Uterus (tissue), 3 donors: ENCODE measurements at regions not wholly inside any gene's neighbourhood (a gene's known extent, or its start where the extent isn't known, plus 50 kb on each side); places are given as distances from the start of the nearest gene placed in this dataset.

Experiments
- DNase-seq, 2 donors: peaks; one replicate each; pipeline ENCODE4 v3.0.0-alpha.2; 2019 to 2020
- H3K27ac ChIP-seq, 2 donors: fragments of 200-600 bp; sonication (generic); 1 replicate in 1 of 2; 2 replicates in 1 of 2; pipeline ENCODE4 v1.5.1; 2016 to 2018
- H3K27me3 ChIP-seq, 2 donors: fragments of 200-600 bp; sonication (generic); one replicate each; pipeline ENCODE4 v1.5.1; 2018 to 2019; ENCODE audit warnings: control low read depth in 1 of 2
- H3K36me3 ChIP-seq, 2 donors: fragments of 200-600 bp; sonication (generic); one replicate each; pipeline ENCODE4 v1.5.1; 2019; ENCODE audit warnings: control low read depth in 1 of 2
- H3K4me1 ChIP-seq, 2 donors: fragments of 200-600 bp; sonication (generic); one replicate each; pipeline ENCODE4 v1.5.1; 2018 to 2019; ENCODE audit warnings: control low read depth in 1 of 2
- H3K4me3 ChIP-seq, 2 donors: fragments of 200-600 bp; sonication (generic); 1 replicate in 1 of 2; 2 replicates in 1 of 2; pipeline ENCODE4 v1.5.1; 2018 to 2019; ENCODE audit warnings: mild to moderate bottlenecking in 1 of 2
- H3K9me3 ChIP-seq, 2 donors: fragments of 200-600 bp; sonication (generic); one replicate each; pipeline ENCODE4 v1.5.1; 2019; ENCODE audit warnings: control low read depth in 1 of 2
- POLR2A ChIP-seq, 2 donors: fragments of 450-650 bp; IDR thresholded peaks; one replicate each; pipeline ENCODE4 v1.6.1; 2016; ENCODE audit warnings: antibody characterized with exemption in 2 of 2, mild to moderate bottlenecking in 1 of 2, moderate library complexity in 1 of 2
- intact Hi-C: fragments of 100-400 bp; cut with DNase I; formaldehyde crosslinking; loops from one replicate; pipeline ENCODE4 v1.15.1; 2023; ENCODE audit warnings: low total_unique reads
- TF ChIP-seq, protein P1 (sequence below), 4 experiments: fragments of 200-600 bp in 2 of 4; fragments of 450-650 bp in 2 of 4; sonication (generic) in 2 of 4; IDR thresholded peaks; one replicate each; pipeline ENCODE4 v1.5.1; 2016 to 2019; ENCODE audit warnings: antibody characterized with exemption in 4 of 4, mild to moderate bottlenecking in 2 of 4, moderate library complexity in 1 of 4
- donor health status: DM: yes; HTN: yes; CAD: no.

GRCh38 chr4:15294202-15294601, 133.6 kb upstream of the C1QTNF7 start:
- H3K36me3 ChIP-seq, result no peaks in the 10 kb centered on the region
- TF ChIP-seq, protein P1, sequence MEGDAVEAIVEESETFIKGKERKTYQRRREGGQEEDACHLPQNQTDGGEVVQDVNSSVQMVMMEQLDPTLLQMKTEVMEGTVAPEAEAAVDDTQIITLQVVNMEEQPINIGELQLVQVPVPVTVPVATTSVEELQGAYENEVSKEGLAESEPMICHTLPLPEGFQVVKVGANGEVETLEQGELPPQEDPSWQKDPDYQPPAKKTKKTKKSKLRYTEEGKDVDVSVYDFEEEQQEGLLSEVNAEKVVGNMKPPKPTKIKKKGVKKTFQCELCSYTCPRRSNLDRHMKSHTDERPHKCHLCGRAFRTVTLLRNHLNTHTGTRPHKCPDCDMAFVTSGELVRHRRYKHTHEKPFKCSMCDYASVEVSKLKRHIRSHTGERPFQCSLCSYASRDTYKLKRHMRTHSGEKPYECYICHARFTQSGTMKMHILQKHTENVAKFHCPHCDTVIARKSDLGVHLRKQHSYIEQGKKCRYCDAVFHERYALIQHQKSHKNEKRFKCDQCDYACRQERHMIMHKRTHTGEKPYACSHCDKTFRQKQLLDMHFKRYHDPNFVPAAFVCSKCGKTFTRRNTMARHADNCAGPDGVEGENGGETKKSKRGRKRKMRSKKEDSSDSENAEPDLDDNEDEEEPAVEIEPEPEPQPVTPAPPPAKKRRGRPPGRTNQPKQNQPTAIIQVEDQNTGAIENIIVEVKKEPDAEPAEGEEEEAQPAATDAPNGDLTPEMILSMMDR (IDR thresholded peaks at IDR 0.05), result no peak
- TF ChIP-seq POLR2A (IDR thresholded peaks at IDR 0.05), result no peak
- H3K9me3 ChIP-seq, result no peaks in the 10 kb centered on the region
- DNase-seq, result no peak
- no peak overlapping the region for H3K27ac ChIP-seq
- H3K4me3 ChIP-seq, result no peak overlapping the region
- H3K27me3 ChIP-seq, result no peaks in the 10 kb centered on the region
- intact Hi-C loops, result no loop called here
- no peaks in the 10 kb centered on the region for H3K4me1 ChIP-seq

- no peak overlapping the region for H3K4me3 ChIP-seq
- no peaks in the 10 kb centered on the region for H3K27me3 ChIP-seq
- no peaks in the 10 kb centered on the region for H3K36me3 ChIP-seq
- H3K9me3 ChIP-seq, result no peaks in the 10 kb centered on the region
- H3K4me1 ChIP-seq, result no peaks in the 10 kb centered on the region
- no peak for DNase-seq
- intact Hi-C loops, result no loop called here
- H3K27ac ChIP-seq, result no peak overlapping the region
- TF ChIP-seq POLR2A (IDR thresholded peaks at IDR 0.05), result no peak
- TF ChIP-seq, protein P1 (IDR thresholded peaks at IDR 0.05), result no peak
Observed at GRCh38 chr4:15294832-15295231, 133.0 kb upstream of the C1QTNF7 start.

GRCh38 chr4:15295421-15296162, 132.2 kb upstream of the C1QTNF7 start:
- intact Hi-C loops, result no loop called here
- no peak overlapping the region for H3K27ac ChIP-seq
- H3K27me3 ChIP-seq, result no peaks in the 10 kb centered on the region
- H3K4me3 ChIP-seq, result no peak overlapping the region
- no peaks in the 10 kb centered on the region for H3K4me1 ChIP-seq
- no peaks in the 10 kb centered on the region for H3K9me3 ChIP-seq
- no peaks in the 10 kb centered on the region for H3K36me3 ChIP-seq
- no peak for DNase-seq
- TF ChIP-seq POLR2A (IDR thresholded peaks at IDR 0.05), result no peak
- TF ChIP-seq, protein P1 (IDR thresholded peaks at IDR 0.05), result no peak

- no peak for TF ChIP-seq POLR2A (IDR thresholded peaks at IDR 0.05)
- TF ChIP-seq, protein P1 (IDR thresholded peaks at IDR 0.05), result no peak
- intact Hi-C loops, result no loop called here
- H3K27ac ChIP-seq, result no peak overlapping the region
- H3K4me3 ChIP-seq, result no peak overlapping the region
- H3K27me3 ChIP-seq, result no peaks in the 10 kb centered on the region
- no peak for DNase-seq
- H3K4me1 ChIP-seq, result no peaks in the 10 kb centered on the region
- H3K9me3 ChIP-seq, result no peaks in the 10 kb centered on the region
- no peaks in the 10 kb centered on the region for H3K36me3 ChIP-seq
Observed at GRCh38 chr4:15297344-15297743, 130.5 kb upstream of the C1QTNF7 start.

DNA sequence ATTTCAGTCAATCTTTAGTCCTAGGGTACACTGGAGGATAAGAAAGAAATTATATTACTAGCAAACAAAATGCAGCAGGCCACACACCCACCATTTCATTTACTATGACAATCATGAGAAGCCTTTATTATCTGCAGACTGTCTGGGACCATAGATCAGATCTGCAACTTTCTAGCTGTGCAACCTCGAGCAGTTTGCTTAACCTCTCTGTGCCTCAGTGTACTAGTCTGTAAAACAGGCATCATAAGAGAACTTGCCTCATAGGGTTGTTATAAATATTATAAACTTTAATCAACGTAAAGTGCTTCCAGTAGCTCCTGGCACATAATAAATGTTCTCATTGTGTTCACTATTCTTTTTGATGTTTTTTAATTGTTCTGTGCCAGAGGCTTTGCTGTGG, 128.2 kb upstream of the C1QTNF7 start:
- DNase-seq, result no peak
- Histone ChIP-seq H3K27me3 (no peaks in the 10 kb centered on the region), H3K4me3 (no peak overlapping the region), H3K36me3 (no peaks in the 10 kb centered on the region), H3K27ac (no peak overlapping the region), H3K9me3 (no peaks in the 10 kb centered on the region), H3K4me1 (no peaks in the 10 kb centered on the region)
- intact Hi-C loops, result no loop called here
- TF ChIP-seq, protein P1 (IDR thresholded peaks at IDR 0.05), result no peak
- TF ChIP-seq POLR2A (IDR thresholded peaks at IDR 0.05), result no peak
